ENCODE measurements at regions not wholly inside any gene's neighbourhood (a gene's known extent, or its start where the extent isn't known, plus 50 kb on each side); places are given as distances from the start of the nearest gene placed in this dataset.

- ChIA-PET CTCF (no interaction called here), POLR2A (no interaction called here)
- no peak overlapping the region for H3K27ac Mint-ChIP-seq
- H3K9me3 Mint-ChIP-seq = no peaks in the 10 kb centered on the region
- no peaks in the 10 kb centered on the region for H3K36me3 Mint-ChIP-seq (ENCODE audit: low read depth)
- H3K4me1 Mint-ChIP-seq = no peaks in the 10 kb centered on the region
- no peaks in the 10 kb centered on the region for H3K27me3 Mint-ChIP-seq
- H3K4me3 Mint-ChIP-seq = no peak overlapping the region
- no peak for DNase-seq
- TF ChIP-seq, protein P1, sequence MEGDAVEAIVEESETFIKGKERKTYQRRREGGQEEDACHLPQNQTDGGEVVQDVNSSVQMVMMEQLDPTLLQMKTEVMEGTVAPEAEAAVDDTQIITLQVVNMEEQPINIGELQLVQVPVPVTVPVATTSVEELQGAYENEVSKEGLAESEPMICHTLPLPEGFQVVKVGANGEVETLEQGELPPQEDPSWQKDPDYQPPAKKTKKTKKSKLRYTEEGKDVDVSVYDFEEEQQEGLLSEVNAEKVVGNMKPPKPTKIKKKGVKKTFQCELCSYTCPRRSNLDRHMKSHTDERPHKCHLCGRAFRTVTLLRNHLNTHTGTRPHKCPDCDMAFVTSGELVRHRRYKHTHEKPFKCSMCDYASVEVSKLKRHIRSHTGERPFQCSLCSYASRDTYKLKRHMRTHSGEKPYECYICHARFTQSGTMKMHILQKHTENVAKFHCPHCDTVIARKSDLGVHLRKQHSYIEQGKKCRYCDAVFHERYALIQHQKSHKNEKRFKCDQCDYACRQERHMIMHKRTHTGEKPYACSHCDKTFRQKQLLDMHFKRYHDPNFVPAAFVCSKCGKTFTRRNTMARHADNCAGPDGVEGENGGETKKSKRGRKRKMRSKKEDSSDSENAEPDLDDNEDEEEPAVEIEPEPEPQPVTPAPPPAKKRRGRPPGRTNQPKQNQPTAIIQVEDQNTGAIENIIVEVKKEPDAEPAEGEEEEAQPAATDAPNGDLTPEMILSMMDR (IDR thresholded peaks at IDR 0.05) = no peak
- ATAC-seq (ENCODE audit: low read depth) = no peak
- intact Hi-C loops (cut with micrococcal nuclease) = no loop called here
Measured at GRCh38 chr9:80806671-80807070, 882.7 kb downstream of the TLE1 start.

GRCh38 chr9:80804873-80805272 lies 884.5 kb downstream of the TLE1 start:
- no peaks in the 10 kb centered on the region for H3K27me3 Mint-ChIP-seq
- DNase-seq = no peak
- H3K4me1 Mint-ChIP-seq = no peaks in the 10 kb centered on the region
- H3K4me3 Mint-ChIP-seq = no peak overlapping the region
- TF ChIP-seq, protein P1 (IDR thresholded peaks at IDR 0.05) = no peak
- ATAC-seq (ENCODE audit: low read depth) = no peak
- intact Hi-C loops (cut with micrococcal nuclease) = no loop called here
- CTCF ChIA-PET = no interaction called here
- POLR2A ChIA-PET = no interaction called here
- H3K36me3 Mint-ChIP-seq (ENCODE audit: low read depth) = peaks cover 3% of the 10 kb centered on the region
- H3K9me3 Mint-ChIP-seq = peaks cover 6% of the 10 kb centered on the region
- no peak overlapping the region for H3K27ac Mint-ChIP-seq

DNA sequence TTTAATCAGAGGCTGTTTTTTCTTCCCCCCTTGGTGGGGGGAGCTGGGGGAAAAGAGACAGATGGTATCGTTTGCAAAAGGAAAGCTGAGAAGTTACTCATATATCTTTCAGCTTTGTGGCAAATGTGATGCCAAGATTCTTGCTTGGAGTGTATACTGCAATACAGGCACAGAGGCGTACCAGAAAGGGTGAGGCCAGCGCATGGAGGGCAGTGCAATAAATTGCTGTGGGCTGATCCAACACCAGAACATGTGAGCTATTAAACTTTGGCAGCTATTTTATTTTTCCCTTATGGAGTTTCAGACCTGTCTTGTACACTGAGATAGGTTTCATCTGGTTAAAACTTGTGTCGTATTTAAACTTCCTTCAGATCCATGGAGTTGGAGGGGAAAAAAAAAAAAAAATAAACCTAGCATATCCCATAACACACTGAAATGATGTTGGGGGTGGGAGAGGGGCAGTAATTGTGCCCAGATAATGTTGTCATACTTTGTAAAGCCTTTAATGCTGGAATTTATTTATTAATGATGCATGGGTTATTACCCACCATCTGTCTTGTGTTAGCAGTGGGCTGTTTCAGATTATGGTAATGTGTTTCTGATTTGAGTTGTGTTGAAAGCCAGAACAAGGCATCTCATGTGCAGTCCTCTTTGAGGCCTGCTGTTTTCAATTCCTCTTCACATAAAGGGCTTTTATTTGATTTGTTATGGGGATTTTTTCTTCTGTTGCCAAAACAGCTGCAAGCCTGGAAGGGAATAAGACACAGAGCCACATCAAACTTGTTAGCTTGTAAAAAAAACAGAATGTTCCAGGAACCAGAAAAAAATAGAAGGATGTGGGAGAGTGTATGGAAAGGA lies 891.3 kb downstream of the TLE1 start:
- Mint-ChIP-seq H3K27ac (no peak overlapping the region), H3K4me3 (no peak overlapping the region), H3K27me3 (no peaks in the 10 kb centered on the region), H3K4me1 (no peaks in the 10 kb centered on the region), H3K36me3 (ENCODE audit: low read depth) (peaks cover 22% of the 10 kb centered on the region), H3K9me3 (peaks cover 6% of the 10 kb centered on the region)
- ATAC-seq (ENCODE audit: low read depth) (no peak), DNase-seq (no peak)
- POLR2A ChIA-PET = no interaction called here
- CTCF ChIA-PET = no interaction called here
- intact Hi-C loops (cut with micrococcal nuclease) = no loop called here
- TF ChIP-seq, protein P1 (IDR thresholded peaks at IDR 0.05) = no peak

DNA sequence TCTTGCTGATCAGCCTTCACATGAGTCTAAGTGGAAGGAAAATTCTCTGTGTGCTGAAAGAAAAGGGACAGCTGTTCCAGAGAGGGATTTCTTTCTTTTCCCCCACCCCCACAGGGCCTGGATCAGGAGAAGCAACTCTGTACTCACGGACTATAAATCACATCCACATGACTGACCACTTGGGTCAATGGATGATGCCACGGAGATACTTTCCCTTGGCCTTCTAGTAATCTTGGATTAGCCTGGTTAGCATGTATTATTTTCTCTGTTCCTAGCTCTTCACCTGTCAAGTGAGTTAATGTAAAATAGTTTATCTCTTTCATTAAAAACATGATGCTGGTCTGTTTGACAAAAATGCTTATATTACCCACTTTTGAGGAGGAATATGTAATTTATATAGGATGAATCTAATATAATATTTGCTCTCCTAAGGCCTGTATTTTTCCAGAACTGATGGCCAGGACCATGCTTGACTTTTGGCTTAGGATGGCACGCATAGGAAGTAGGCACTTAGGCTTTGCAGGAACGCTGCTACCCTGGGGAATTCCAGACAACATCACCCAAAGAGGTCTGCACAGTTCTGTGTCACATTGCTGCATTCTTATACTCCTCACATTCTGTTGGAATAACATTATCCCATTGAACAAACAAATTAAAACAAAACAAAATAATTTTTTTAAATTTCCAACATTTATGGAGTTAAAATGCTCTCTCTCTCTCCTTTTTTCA lies 892.1 kb downstream of the TLE1 start:
- peaks cover 25% of the 10 kb centered on the region for H3K36me3 Mint-ChIP-seq (ENCODE audit: low read depth)
- H3K27ac Mint-ChIP-seq = no peak overlapping the region
- no peak for DNase-seq
- TF ChIP-seq, protein P1 (IDR thresholded peaks at IDR 0.05) = no peak
- H3K4me1 Mint-ChIP-seq = no peaks in the 10 kb centered on the region
- H3K27me3 Mint-ChIP-seq = no peaks in the 10 kb centered on the region
- H3K9me3 Mint-ChIP-seq = peaks cover 6% of the 10 kb centered on the region
- intact Hi-C loops (cut with micrococcal nuclease) = no loop called here
- ChIA-PET CTCF (no interaction called here), POLR2A (no interaction called here)
- H3K4me3 Mint-ChIP-seq = no peak overlapping the region
- no peak for ATAC-seq (ENCODE audit: low read depth)

DNA sequence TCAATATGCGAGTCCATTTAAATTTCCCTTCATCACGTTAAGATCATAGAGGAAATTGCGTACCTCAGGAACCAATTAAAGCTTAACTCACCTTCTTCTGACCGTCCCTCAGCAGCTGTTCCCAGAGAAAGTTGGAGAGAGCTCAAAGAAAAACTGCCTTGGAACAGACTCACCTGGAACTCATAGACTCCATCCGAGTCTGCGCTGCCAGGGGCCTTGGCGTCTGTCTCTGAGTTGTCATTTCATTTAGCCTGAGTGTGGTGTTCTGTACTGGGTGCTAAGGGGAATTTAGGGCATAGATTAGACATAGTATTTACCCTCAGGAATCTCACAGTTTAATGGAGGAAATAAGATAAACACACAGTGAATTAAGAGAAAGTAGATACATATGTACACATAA lies 892.7 kb downstream of the TLE1 start:
- ATAC-seq (ENCODE audit: low read depth) (no peak), DNase-seq (no peak)
- Mint-ChIP-seq H3K4me3 (no peak overlapping the region), H3K27ac (no peak overlapping the region), H3K36me3 (ENCODE audit: low read depth) (peaks cover 25% of the 10 kb centered on the region), H3K9me3 (peaks cover 6% of the 10 kb centered on the region), H3K27me3 (no peaks in the 10 kb centered on the region), H3K4me1 (no peaks in the 10 kb centered on the region)
- POLR2A ChIA-PET = no interaction called here
- CTCF ChIA-PET = no interaction called here
- TF ChIP-seq, protein P1 (IDR thresholded peaks at IDR 0.05) = no peak
- intact Hi-C loops (cut with micrococcal nuclease) = no loop called here

All from activated B cell treated with CpG ODN at 0.5 μM for 24 hours (primary cell).